GM12891 (cell line): ENCODE measurements at regions not wholly inside any gene's neighbourhood (a gene's known extent, or its start where the extent isn't known, plus 50 kb on each side); places are given as distances from the start of the nearest gene placed in this dataset.

Experiments used
- PAX5 ChIP-seq: IDR thresholded peaks from 2 replicates; pipeline ENCODE4 v1.6.1; 2011; ENCODE audit warnings: low read length, moderate library complexity, mild to moderate bottlenecking; ENCODE audit not compliant: insufficient read depth, severe bottlenecking
- POLR2A ChIP-seq: IDR thresholded peaks from 2 replicates; pipeline ENCODE4 v1.6.1; 2011; ENCODE audit warnings: low read depth, low read length, control low read depth
- POLR2AphosphoS5 ChIP-seq: IDR thresholded peaks from 2 replicates; pipeline ENCODE4 v1.6.1; 2011; ENCODE audit warnings: low read depth, low read length, control low read depth
- POU2F2 ChIP-seq: IDR thresholded peaks from 2 replicates; pipeline ENCODE4 v1.6.1; 2011; ENCODE audit warnings: low read depth, mild to moderate bottlenecking, control low read depth, low read length, moderate library complexity
- SPI1 ChIP-seq: IDR thresholded peaks from 2 replicates; pipeline ENCODE4 v1.6.1; 2011; ENCODE audit warnings: low read depth, low read length, control low read depth
- TAF1 ChIP-seq: IDR thresholded peaks from 2 replicates; pipeline ENCODE4 v1.6.1; 2011; ENCODE audit warnings: low read depth, low read length, control low read depth

- TF ChIP-seq POLR2A: no peak
- no peak for TF ChIP-seq POLR2AphosphoS5
- no peak for TF ChIP-seq TAF1
- TF ChIP-seq PAX5: no peak
- no peak for TF ChIP-seq SPI1
- TF ChIP-seq POU2F2: no peak
These were observed 1429.4 kb upstream of the ADGRL3 start for GRCh38 chr4:59770601-59771264.
